Activated T-cell treated with anti-CD3 and anti-CD28 coated beads, Interleukin-2, amount 50 U/mL, for 72 hours (primary cell): ENCODE measurements at regions not wholly inside any gene's neighbourhood (a gene's known extent, or its start where the extent isn't known, plus 50 kb on each side); places are given as distances from the start of the nearest gene placed in this dataset.

Experiments
- ATAC-seq, 2 donors: fragments of 150-1000 bp; cut with Tn5 transposase; replicated peaks in 1 of 2; 2 replicates each; pipeline ENCODE4 v1.10.0; 2021; ENCODE audit warnings: moderate library complexity in 2 of 2, mild to moderate bottlenecking in 1 of 2
- DNase-seq, 2 donors: peaks; one replicate each; pipeline ENCODE4 v3.0.0; 2021 to 2022; ENCODE audit warnings: mixed read lengths in 1 of 2
- H3K27ac Mint-ChIP-seq: one replicate; pipeline ENCODE4 v1.8.0; 2022; ENCODE audit warnings: mild to moderate bottlenecking, moderate library complexity, mixed read lengths
- H3K27me3 Mint-ChIP-seq: one replicate; pipeline ENCODE4 v1.8.0; 2022; ENCODE audit warnings: low read depth, mixed read lengths
- H3K36me3 Mint-ChIP-seq, 2 donors: one replicate each; pipeline ENCODE4 v1.8.0; 2022; ENCODE audit warnings: mixed read lengths in 2 of 2, mild to moderate bottlenecking in 1 of 2; ENCODE audit not compliant: insufficient read depth in 2 of 2
- H3K4me1 Mint-ChIP-seq: one replicate; pipeline ENCODE4 v1.8.0; 2022; ENCODE audit warnings: low read depth, mixed read lengths
- H3K4me3 Mint-ChIP-seq, 2 donors: one replicate each; pipeline ENCODE4 v1.8.0; 2022; ENCODE audit warnings: mild to moderate bottlenecking in 2 of 2, mixed read lengths in 2 of 2, moderate library complexity in 2 of 2
- H3K9me3 Mint-ChIP-seq, 2 donors: one replicate each; pipeline ENCODE4 v1.8.0; 2022; ENCODE audit warnings: mixed read lengths in 2 of 2

- ATAC-seq, result no peak
- H3K27ac Mint-ChIP-seq, result no peak overlapping the region
- no peak overlapping the region for H3K4me3 Mint-ChIP-seq
- H3K36me3 Mint-ChIP-seq, result peaks cover 0 to 2% of the 10 kb centered on the region in 2 donors
- H3K4me1 Mint-ChIP-seq, result no peaks in the 10 kb centered on the region
- H3K27me3 Mint-ChIP-seq, result peaks cover 29% of the 10 kb centered on the region
- no peak for DNase-seq
- H3K9me3 Mint-ChIP-seq, result peaks cover 0 to 3% of the 10 kb centered on the region in 2 donors
Observed at GRCh38 chr11:116534270-116534975, 238.4 kb downstream of the BUD13 start.

GRCh38 chr11:116533186-116533825 lies 239.5 kb downstream of the BUD13 start:
- H3K4me3 Mint-ChIP-seq, result no peak overlapping the region
- DNase-seq (no peak), ATAC-seq (no peak)
- H3K9me3 Mint-ChIP-seq, result peaks cover 0 to 3% of the 10 kb centered on the region in 2 donors
- H3K27me3 Mint-ChIP-seq, result peaks cover 29% of the 10 kb centered on the region
- H3K36me3 Mint-ChIP-seq, result peaks cover 0 to 2% of the 10 kb centered on the region in 2 donors
- no peak overlapping the region for H3K27ac Mint-ChIP-seq
- H3K4me1 Mint-ChIP-seq, result no peaks in the 10 kb centered on the region

- Mint-ChIP-seq H3K4me3 (no peak overlapping the region), H3K9me3 (peaks cover 0 to 3% of the 10 kb centered on the region in 2 donors), H3K36me3 (peaks cover 0 to 2% of the 10 kb centered on the region in 2 donors), H3K4me1 (no peaks in the 10 kb centered on the region), H3K27me3 (peaks cover 29% of the 10 kb centered on the region), H3K27ac (no peak overlapping the region)
- ATAC-seq, result no peak
- no peak for DNase-seq
Observed at GRCh38 chr11:116532066-116532465, 240.7 kb downstream of the BUD13 start.

GRCh38 chr11:116530705-116531104 lies 242.1 kb downstream of the BUD13 start:
- peaks cover 29% of the 10 kb centered on the region for H3K27me3 Mint-ChIP-seq

GRCh38 chr11:116529271-116529670 lies 243.5 kb downstream of the BUD13 start:
- DNase-seq, result no peak
- H3K27ac Mint-ChIP-seq, result no peak overlapping the region
- ATAC-seq, result no peak
- H3K4me3 Mint-ChIP-seq, result no peak overlapping the region
- peaks cover 0 to 2% of the 10 kb centered on the region in 2 donors for H3K36me3 Mint-ChIP-seq
- peaks cover 22% of the 10 kb centered on the region for H3K27me3 Mint-ChIP-seq
- peaks cover 0 to 3% of the 10 kb centered on the region in 2 donors for H3K9me3 Mint-ChIP-seq
- no peaks in the 10 kb centered on the region for H3K4me1 Mint-ChIP-seq

More at GRCh38 chr11:116530705-116531104, 242.1 kb downstream of the BUD13 start:
- H3K4me3 Mint-ChIP-seq, result no peak overlapping the region
- H3K9me3 Mint-ChIP-seq, result peaks cover 0 to 3% of the 10 kb centered on the region in 2 donors
- H3K4me1 Mint-ChIP-seq, result no peaks in the 10 kb centered on the region
- peaks cover 0 to 2% of the 10 kb centered on the region in 2 donors for H3K36me3 Mint-ChIP-seq
- DNase-seq (no peak), ATAC-seq (no peak)
- H3K27ac Mint-ChIP-seq, result no peak overlapping the region

GRCh38 chr11:116527180-116527991 lies 245.4 kb downstream of the BUD13 start:
- peaks cover 17% of the 10 kb centered on the region for H3K27me3 Mint-ChIP-seq
- no peak overlapping the region for H3K27ac Mint-ChIP-seq
- peaks cover 0 to 2% of the 10 kb centered on the region in 2 donors for H3K36me3 Mint-ChIP-seq
- no peak for ATAC-seq
- no peaks in the 10 kb centered on the region for H3K4me1 Mint-ChIP-seq
- no peak overlapping the region for H3K4me3 Mint-ChIP-seq
- DNase-seq, result no peak
- H3K9me3 Mint-ChIP-seq, result peaks cover 0 to 3% of the 10 kb centered on the region in 2 donors

GRCh38 chr11:116525961-116526495 lies 246.8 kb downstream of the BUD13 start:
- ATAC-seq (no peak), DNase-seq (no peak)
- peaks cover 15% of the 10 kb centered on the region for H3K27me3 Mint-ChIP-seq
- peaks cover 0 to 2% of the 10 kb centered on the region in 2 donors for H3K36me3 Mint-ChIP-seq
- no peak overlapping the region for H3K27ac Mint-ChIP-seq
- H3K4me1 Mint-ChIP-seq, result no peaks in the 10 kb centered on the region
- no peak overlapping the region for H3K4me3 Mint-ChIP-seq
- H3K9me3 Mint-ChIP-seq, result peaks cover 0 to 3% of the 10 kb centered on the region in 2 donors

- no peak for DNase-seq
- H3K9me3 Mint-ChIP-seq, result no peaks in the 10 kb centered on the region
- H3K4me3 Mint-ChIP-seq, result no peak overlapping the region
- ATAC-seq, result no peak
- no peak overlapping the region for H3K27ac Mint-ChIP-seq
- no peaks in the 10 kb centered on the region for H3K36me3 Mint-ChIP-seq
- H3K27me3 Mint-ChIP-seq, result peaks cover 20% of the 10 kb centered on the region
- H3K4me1 Mint-ChIP-seq, result no peaks in the 10 kb centered on the region
Observed at GRCh38 chr11:116519499-116519898, 253.3 kb downstream of the BUD13 start.

- H3K27ac Mint-ChIP-seq, result no peak overlapping the region
- ATAC-seq, result no peak
- DNase-seq, result no peak
- no peaks in the 10 kb centered on the region for H3K9me3 Mint-ChIP-seq
- no peaks in the 10 kb centered on the region for H3K4me1 Mint-ChIP-seq
- no peak overlapping the region for H3K4me3 Mint-ChIP-seq
- H3K36me3 Mint-ChIP-seq, result no peaks in the 10 kb centered on the region
- H3K27me3 Mint-ChIP-seq, result peaks cover 20% of the 10 kb centered on the region
Observed at GRCh38 chr11:116518141-116518540, 254.6 kb downstream of the BUD13 start.

GRCh38 chr11:116517584-116517983 lies 255.2 kb downstream of the BUD13 start:
- Mint-ChIP-seq H3K9me3 (no peaks in the 10 kb centered on the region), H3K27ac (no peak overlapping the region), H3K4me3 (no peak overlapping the region), H3K36me3 (no peaks in the 10 kb centered on the region), H3K4me1 (no peaks in the 10 kb centered on the region), H3K27me3 (peaks cover 19% of the 10 kb centered on the region)
- DNase-seq, result no peak
- no peak for ATAC-seq

- Mint-ChIP-seq H3K9me3 (no peaks in the 10 kb centered on the region), H3K27ac (no peak overlapping the region), H3K4me1 (no peaks in the 10 kb centered on the region), H3K27me3 (peaks cover 14% of the 10 kb centered on the region), H3K36me3 (no peaks in the 10 kb centered on the region), H3K4me3 (no peak overlapping the region)
- no peak for DNase-seq
- ATAC-seq, result no peak
Observed at GRCh38 chr11:116517077-116517476, 255.7 kb downstream of the BUD13 start.

GRCh38 chr11:116515664-116516184 lies 257.1 kb downstream of the BUD13 start:
- Mint-ChIP-seq H3K27me3 (peaks cover 12% of the 10 kb centered on the region), H3K4me3 (no peak overlapping the region), H3K9me3 (no peaks in the 10 kb centered on the region), H3K27ac (no peak overlapping the region), H3K4me1 (no peaks in the 10 kb centered on the region), H3K36me3 (no peaks in the 10 kb centered on the region)
- DNase-seq (no peak), ATAC-seq (no peak)

GRCh38 chr11:116513894-116514293 lies 258.9 kb downstream of the BUD13 start:
- no peaks in the 10 kb centered on the region for H3K36me3 Mint-ChIP-seq
- ATAC-seq, result no peak
- H3K27ac Mint-ChIP-seq, result no peak overlapping the region
- H3K4me3 Mint-ChIP-seq, result no peak overlapping the region
- no peaks in the 10 kb centered on the region for H3K9me3 Mint-ChIP-seq
- peak; percentile 18 to 27 for DNase-seq
- H3K27me3 Mint-ChIP-seq, result peaks cover 12% of the 10 kb centered on the region
- no peaks in the 10 kb centered on the region for H3K4me1 Mint-ChIP-seq
